ENCODE measurements at regions not wholly inside any gene's neighbourhood (a gene's known extent, or its start where the extent isn't known, plus 50 kb on each side); places are given as distances from the start of the nearest gene placed in this dataset.

DNA sequence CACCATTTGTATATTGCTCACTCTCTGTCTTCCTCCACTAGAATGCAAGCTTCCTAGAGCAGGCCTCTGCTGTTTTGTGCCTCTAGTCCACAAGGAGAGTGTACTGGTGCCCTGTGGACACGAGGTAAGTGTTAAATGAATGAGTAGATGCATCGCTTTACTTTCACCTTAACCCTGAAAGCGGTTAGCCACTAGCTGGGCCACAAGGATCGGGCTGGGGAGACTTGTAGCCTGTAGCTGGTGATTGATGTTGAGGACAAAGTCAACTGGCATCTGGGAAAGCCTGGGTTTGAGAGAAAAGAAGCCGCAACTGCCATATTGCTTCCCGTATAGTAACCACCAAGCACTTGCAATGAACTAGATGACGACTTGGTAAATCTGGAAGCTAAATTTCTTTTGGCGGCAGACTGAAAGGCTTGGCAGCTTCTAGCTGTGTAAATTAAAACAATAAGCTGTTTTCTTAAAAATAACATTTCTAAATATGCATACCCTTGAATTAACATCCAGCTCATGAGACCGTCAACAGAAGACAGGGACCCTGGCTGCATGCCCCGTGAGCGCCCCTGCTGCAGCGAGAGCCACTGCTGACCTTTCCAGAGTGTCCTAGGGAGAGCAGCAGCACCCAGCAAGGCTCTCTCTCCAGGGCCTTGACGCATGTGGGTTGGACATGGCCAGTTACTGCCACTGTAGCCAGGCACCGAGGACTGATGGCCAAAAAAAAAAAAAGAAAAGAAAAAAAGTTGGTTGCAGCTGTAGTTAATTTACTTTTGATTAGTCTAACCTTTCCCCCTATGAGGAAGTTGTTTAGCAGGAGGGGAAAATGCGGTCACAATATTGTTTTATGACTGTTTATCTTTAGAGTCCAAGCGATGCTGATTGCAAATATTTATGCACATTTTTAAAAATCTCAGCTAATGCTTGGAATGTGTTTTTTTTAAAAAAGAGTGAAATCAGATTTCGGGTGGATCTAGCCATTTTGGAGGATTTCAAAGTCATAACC is 315.1 kb downstream of the TFAP2C start:
- TF ChIP-seq, protein P1, sequence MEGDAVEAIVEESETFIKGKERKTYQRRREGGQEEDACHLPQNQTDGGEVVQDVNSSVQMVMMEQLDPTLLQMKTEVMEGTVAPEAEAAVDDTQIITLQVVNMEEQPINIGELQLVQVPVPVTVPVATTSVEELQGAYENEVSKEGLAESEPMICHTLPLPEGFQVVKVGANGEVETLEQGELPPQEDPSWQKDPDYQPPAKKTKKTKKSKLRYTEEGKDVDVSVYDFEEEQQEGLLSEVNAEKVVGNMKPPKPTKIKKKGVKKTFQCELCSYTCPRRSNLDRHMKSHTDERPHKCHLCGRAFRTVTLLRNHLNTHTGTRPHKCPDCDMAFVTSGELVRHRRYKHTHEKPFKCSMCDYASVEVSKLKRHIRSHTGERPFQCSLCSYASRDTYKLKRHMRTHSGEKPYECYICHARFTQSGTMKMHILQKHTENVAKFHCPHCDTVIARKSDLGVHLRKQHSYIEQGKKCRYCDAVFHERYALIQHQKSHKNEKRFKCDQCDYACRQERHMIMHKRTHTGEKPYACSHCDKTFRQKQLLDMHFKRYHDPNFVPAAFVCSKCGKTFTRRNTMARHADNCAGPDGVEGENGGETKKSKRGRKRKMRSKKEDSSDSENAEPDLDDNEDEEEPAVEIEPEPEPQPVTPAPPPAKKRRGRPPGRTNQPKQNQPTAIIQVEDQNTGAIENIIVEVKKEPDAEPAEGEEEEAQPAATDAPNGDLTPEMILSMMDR (IDR thresholded peaks at IDR 0.05 in 2 of 3, conservative IDR thresholded peaks at IDR 0.05 in 1 of 3; ENCODE audit: control insufficient read depth in 2 of 3, extremely low read depth in 1 of 3, insufficient read depth in 1 of 3, low read depth in 3 of 3, low read length in 3 of 3) = no peak
- TF ChIP-seq MYC (IDR thresholded peaks at IDR 0.05; ENCODE audit: insufficient read depth, insufficient read length, insufficient replicate concordance, low read length, severe bottlenecking) (no peak), MTA2 (IDR thresholded peaks at IDR 0.05; ENCODE audit: low read depth) (no peak), YY1 (IDR thresholded peaks at IDR 0.05; ENCODE audit: low read depth, low read length) (no peak), ZBTB11 (CRISPR knock-in tag; IDR thresholded peaks at IDR 0.05) (no peak), EP300 (IDR thresholded peaks at IDR 0.05; ENCODE audit: borderline replicate concordance in 1 of 2, control insufficient read depth in 1 of 2, low read depth in 2 of 2, low read length in 2 of 2) (no peak), POLR2AphosphoS2 (IDR thresholded peaks at IDR 0.05; ENCODE audit: low read depth, low read length) (no peak)
